Heart left ventricle (tissue), 13 donors: ENCODE measurements at regions not wholly inside any gene's neighbourhood (a gene's known extent, or its start where the extent isn't known, plus 50 kb on each side); places are given as distances from the start of the nearest gene placed in this dataset.

ENCODE experiments used
- CTCF ChIP-seq, 12 donors: fragments of 200-600 bp; sonication (generic) in 4 of 12; IDR thresholded peaks; one replicate each; pipeline versions ENCODE4 v1.5.0 to v1.8.0; 2018 to 2022; ENCODE audit warnings: antibody characterized with exemption in 12 of 12, mild to moderate bottlenecking in 5 of 12
- POLR2A ChIP-seq, 2 donors: fragments of 450-650 bp; IDR thresholded peaks; one replicate each; pipeline ENCODE4 v1.6.1; 2017; ENCODE audit warnings: antibody characterized with exemption in 2 of 2, mild to moderate bottlenecking in 2 of 2, moderate library complexity in 2 of 2
- donor health status: ischemic (EF 13 %, LVEDD 7.1; RV severe dilation, severe dysfunction).
- donor health status: DM: no; HTN: yes; CAD: no.
- donor health status: DM: no; HTN: no; CAD: no.
- donor health status: ischemic (EF 25% LVEDD 6.9; RV normal size, moderate dysfunction).
- donor health status: ischemic (EF 25% LVEDD 5.7; RV mildly dilated, moderate dysfunction).
- donor health status: ischemic (EF 35%, LVEDD 5.7; RV mildly dilated, moderate dysfunction).
- donor health status: nonischemic (EF 11% LVEDD 7.7; RV severe dilation, severe dysfunction).
- donor health status: DM: yes; HTN: yes; CAD: no.
- donor health status: PGD.
- donor health status: ischemic (EF 29% LVEDD 5.4; RV normal size, mild dysfunction).
- donor health status: nonischemic (EF 23%, LVEDD 6.1; RV moderate dilation, normal function).

- TF ChIP-seq CTCF (IDR thresholded peaks at IDR 0.05) (no peak), POLR2A (IDR thresholded peaks at IDR 0.05) (no peak)
Measured at GRCh38 chr5:112061666-112062065, 304.7 kb upstream of the NREP start.
